OCI-LY1 (cell line): ENCODE measurements at regions not wholly inside any gene's neighbourhood (a gene's known extent, or its start where the extent isn't known, plus 50 kb on each side); places are given as distances from the start of the nearest gene placed in this dataset.

Experiments
- CTCF ChIP-seq: fragments of 200-600 bp; sonication (generic), shearing (Covaris generic); IDR thresholded peaks from 2 replicates; pipeline ENCODE4 v1.5.1; 2017; ENCODE audit warnings: mild to moderate bottlenecking, antibody characterized with exemption, low read length, moderate library complexity, mixed read lengths
- EZH2 ChIP-seq: fragments of 200-600 bp; sonication (generic), shearing (Covaris generic); IDR thresholded peaks from 2 replicates; pipeline ENCODE4 v1.8.0; 2017; ENCODE audit warnings: borderline replicate concordance, mixed run types, mild to moderate bottlenecking, antibody characterized with exemption, low read length, moderate library complexity, mixed read lengths

GRCh38 chr4:92104506-92104905 is 199.3 kb upstream of the GRID2 start:
- TF ChIP-seq CTCF (no peak), EZH2 (no peak)
